Cardiac muscle cell (in vitro differentiated cells and primary cell): ENCODE measurements at regions not wholly inside any gene's neighbourhood (a gene's known extent, or its start where the extent isn't known, plus 50 kb on each side); places are given as distances from the start of the nearest gene placed in this dataset.
A peak's percentile ranks its signal among the peaks of the same experiment; 100 is the strongest.

Experiments
- DNase-seq, 2 donors: peaks; one replicate each; pipeline versions ENCODE4 v3.0.0 to v3.0.0-alpha.2; 2010 to 2017; ENCODE audit warnings: low read depth in 1 of 2, low spot score in 1 of 2
- H3K27ac ChIP-seq: fragments of 200-600 bp; sonication (generic); 2 replicates; pipeline ENCODE4 v1.5.1; 2016
- H3K27me3 ChIP-seq: fragments of 200-600 bp; sonication (generic); 2 replicates; pipeline ENCODE4 v1.6.0; 2016; ENCODE audit warnings: control low read depth
- H3K36me3 ChIP-seq: fragments of 200-600 bp; sonication (generic); 2 replicates; pipeline ENCODE4 v1.5.1; 2016; ENCODE audit warnings: control low read depth
- H3K4me1 ChIP-seq: fragments of 200-600 bp; sonication (generic); 2 replicates; pipeline ENCODE4 v1.8.1; 2017; ENCODE audit warnings: low read depth, mild to moderate bottlenecking, mixed run types
- H3K4me3 ChIP-seq: fragments of 200-600 bp; sonication (generic); 2 replicates; pipeline ENCODE4 v1.5.1; 2016; ENCODE audit warnings: mild to moderate bottlenecking
- H3K9me3 ChIP-seq: fragments of 200-600 bp; sonication (generic); 2 replicates; pipeline ENCODE4 v1.5.1; 2017; ENCODE audit warnings: low read depth, mild to moderate bottlenecking, control low read depth
- CTCF ChIP-seq: IDR thresholded peaks from 2 replicates; pipeline ENCODE4 v1.5.1; 2012; ENCODE audit warnings: low read depth, mild to moderate bottlenecking, low read length

- H3K27ac ChIP-seq = peak overlapping the region; percentile 95
- no peaks in the 10 kb centered on the region for H3K27me3 ChIP-seq
- no peaks in the 10 kb centered on the region for H3K9me3 ChIP-seq
- H3K36me3 ChIP-seq = no peaks in the 10 kb centered on the region
- peak; percentile 46 to 69 for DNase-seq
- TF ChIP-seq CTCF = no peak
- H3K4me3 ChIP-seq = peak overlapping the region; percentile 27
- H3K4me1 ChIP-seq = peaks cover 17% of the 10 kb centered on the region
Measured at GRCh38 chr3:159732172-159733111, 256.2 kb upstream of the IL12A start.

- H3K9me3 ChIP-seq = no peaks in the 10 kb centered on the region
- peak in 1 of 2 donors; percentile 67 for DNase-seq
- peak overlapping the region; percentile 27 for H3K4me3 ChIP-seq
- no peaks in the 10 kb centered on the region for H3K27me3 ChIP-seq
- peak overlapping the region; percentile 95 for H3K27ac ChIP-seq
- peaks cover 17% of the 10 kb centered on the region for H3K4me1 ChIP-seq
- TF ChIP-seq CTCF = no peak
- H3K36me3 ChIP-seq = no peaks in the 10 kb centered on the region
Measured at GRCh38 chr3:159733194-159733860, 255.3 kb upstream of the IL12A start.

- no peak for TF ChIP-seq CTCF
- DNase-seq = no peak
- Histone ChIP-seq H3K4me1 (peaks cover 17% of the 10 kb centered on the region), H3K27ac (no peak overlapping the region), H3K36me3 (no peaks in the 10 kb centered on the region), H3K27me3 (no peaks in the 10 kb centered on the region), H3K9me3 (no peaks in the 10 kb centered on the region), H3K4me3 (no peak overlapping the region)
Measured at GRCh38 chr3:159734681-159735080, 254.0 kb upstream of the IL12A start.

GRCh38 chr3:159739166-159739565 lies 249.5 kb upstream of the IL12A start:
- H3K9me3 ChIP-seq = no peaks in the 10 kb centered on the region
- H3K4me1 ChIP-seq = no peaks in the 10 kb centered on the region
- no peak for DNase-seq
- H3K27me3 ChIP-seq = no peaks in the 10 kb centered on the region
- H3K27ac ChIP-seq = no peak overlapping the region
- H3K36me3 ChIP-seq = no peaks in the 10 kb centered on the region
- no peak overlapping the region for H3K4me3 ChIP-seq
- TF ChIP-seq CTCF = no peak

GRCh38 chr3:159739969-159740368 lies 248.7 kb upstream of the IL12A start:
- Histone ChIP-seq H3K36me3 (no peaks in the 10 kb centered on the region), H3K27me3 (no peaks in the 10 kb centered on the region), H3K27ac (no peak overlapping the region), H3K9me3 (no peaks in the 10 kb centered on the region), H3K4me3 (no peak overlapping the region), H3K4me1 (no peaks in the 10 kb centered on the region)
- no peak for DNase-seq
- TF ChIP-seq CTCF = no peak
